HEK293T (cell line): ENCODE measurements at regions not wholly inside any gene's neighbourhood (a gene's known extent, or its start where the extent isn't known, plus 50 kb on each side); places are given as distances from the start of the nearest gene placed in this dataset.

Experiments
- CTCF ChIA-PET: fragments of 350-600 bp; formaldehyde crosslinking; extraction: SDS; loops from one replicate; lab custom pipeline; 2021; ENCODE audit warnings: antibody characterized with exemption, inconsistent platforms; lab: Yijun Ruan, JAX
- POLR2A ChIA-PET: fragments of 350-600 bp; formaldehyde crosslinking; extraction: SDS; loops from one replicate; lab custom pipeline; 2020; ENCODE audit warnings: antibody characterized with exemption, inconsistent platforms; lab: Yijun Ruan, JAX
- DNase-seq: peaks from one replicate; pipeline ENCODE4 v3.0.0; 2012; ENCODE audit warnings: mixed read lengths; ENCODE audit errors: extremely low spot score
- ARNT ChIP-seq: fragments of 450-650 bp; IDR thresholded peaks from 2 replicates; pipeline ENCODE4 v1.6.1; 2017; ENCODE audit warnings: mild to moderate bottlenecking
- BHLHE40 ChIP-seq: fragments of 450-650 bp; IDR thresholded peaks from 2 replicates; pipeline ENCODE4 v1.6.1; 2016; ENCODE audit warnings: mild to moderate bottlenecking, moderate library complexity, borderline replicate concordance
- CTBP1 ChIP-seq: fragments of 450-650 bp; IDR thresholded peaks from 2 replicates; pipeline ENCODE4 v1.6.1; 2016; ENCODE audit warnings: borderline replicate concordance
- ELF4 ChIP-seq: fragments of 450-650 bp; IDR thresholded peaks from 2 replicates; pipeline ENCODE4 v1.6.1; 2017; ENCODE audit warnings: antibody characterized with exemption
- FOXA1 ChIP-seq: fragments of 450-650 bp; IDR thresholded peaks from 2 replicates; pipeline ENCODE4 v1.6.1; 2016; ENCODE audit warnings: mild to moderate bottlenecking
- FOXK2 ChIP-seq: fragments of 450-650 bp; IDR thresholded peaks from 2 replicates; pipeline ENCODE4 v1.6.1; 2016; ENCODE audit warnings: mild to moderate bottlenecking
- FOXM1 ChIP-seq: fragments of 450-650 bp; IDR thresholded peaks from 2 replicates; pipeline ENCODE4 v1.6.1; 2017; ENCODE audit warnings: mild to moderate bottlenecking, borderline replicate concordance
- HDGF ChIP-seq: fragments of 450-650 bp; IDR thresholded peaks from 2 replicates; pipeline ENCODE4 v1.6.1; 2017; ENCODE audit warnings: antibody characterized with exemption, borderline replicate concordance
- L3MBTL2 ChIP-seq: fragments of 450-650 bp; conservative IDR thresholded peaks from 2 replicates; pipeline ENCODE4 v1.6.1; 2016; ENCODE audit warnings: mild to moderate bottlenecking
- LEF1 ChIP-seq: fragments of 450-650 bp; IDR thresholded peaks from 2 replicates; pipeline ENCODE4 v1.6.1; 2017; ENCODE audit warnings: mild to moderate bottlenecking, borderline replicate concordance
- NFRKB ChIP-seq: fragments of 450-650 bp; IDR thresholded peaks from 2 replicates; pipeline ENCODE4 v1.6.1; 2016; ENCODE audit warnings: mild to moderate bottlenecking, moderate library complexity
- PKNOX1 ChIP-seq: fragments of 450-650 bp; IDR thresholded peaks from 2 replicates; pipeline ENCODE4 v1.6.1; 2016
- SP1 ChIP-seq: fragments of 450-650 bp; IDR thresholded peaks from 2 replicates; pipeline ENCODE4 v1.6.1; 2017
- SUZ12 ChIP-seq: fragments of 450-650 bp; IDR thresholded peaks from 2 replicates; pipeline ENCODE4 v1.6.1; 2016; ENCODE audit warnings: mild to moderate bottlenecking
- TARDBP ChIP-seq: fragments of 450-650 bp; IDR thresholded peaks from 2 replicates; pipeline ENCODE4 v1.6.1; 2016
- ZNF384 ChIP-seq: fragments of 450-650 bp; IDR thresholded peaks from 2 replicates; pipeline ENCODE4 v1.6.1; 2016

- ChIA-PET POLR2A (no interaction called here), CTCF (no interaction called here)
- TF ChIP-seq SUZ12 (no peak), PKNOX1 (no peak), ELF4 (no peak), ZNF384 (no peak), L3MBTL2 (no peak)
- no peak for DNase-seq
These were observed 162.0 kb downstream of the TRAM1L1 start for GRCh38 chr4:116923389-116923788.

- CTCF ChIA-PET, result no interaction called here
- TF ChIP-seq FOXA1 (no peak), SUZ12 (no peak), BHLHE40 (no peak), PKNOX1 (no peak), ELF4 (no peak), FOXK2 (no peak), ARNT (no peak), ZNF384 (no peak), CTBP1 (no peak), FOXM1 (no peak), NFRKB (no peak)
- POLR2A ChIA-PET, result no interaction called here
- DNase-seq, result no peak
These were observed 171.9 kb downstream of the TRAM1L1 start for GRCh38 chr4:116913451-116913850.

- no peak for DNase-seq
- ChIA-PET CTCF (no interaction called here), POLR2A (no interaction called here)
- TF ChIP-seq SUZ12 (no peak), CTBP1 (no peak), L3MBTL2 (no peak), ELF4 (no peak), TARDBP (no peak), PKNOX1 (no peak)
These were observed 178.6 kb downstream of the TRAM1L1 start for GRCh38 chr4:116906758-116907157.

- TF ChIP-seq ZNF384, result no peak
- no peak for TF ChIP-seq SP1
- no peak for TF ChIP-seq FOXM1
- TF ChIP-seq TARDBP, result no peak
- no peak for TF ChIP-seq LEF1
- no peak for TF ChIP-seq HDGF
- no peak for TF ChIP-seq ARNT
- ChIA-PET POLR2A (no interaction called here), CTCF (no interaction called here)
- DNase-seq, result no peak
These were observed 185.8 kb downstream of the TRAM1L1 start for GRCh38 chr4:116899561-116899960.

- ChIA-PET POLR2A (no interaction called here), CTCF (no interaction called here)
- no peak for DNase-seq
- TF ChIP-seq FOXK2 (no peak), TARDBP (no peak), FOXA1 (no peak), SUZ12 (no peak), LEF1 (no peak), FOXM1 (no peak), SP1 (no peak), ARNT (no peak), L3MBTL2 (no peak), HDGF (no peak), NFRKB (no peak)
These were observed 199.8 kb downstream of the TRAM1L1 start for GRCh38 chr4:116885579-116885978.

- CTCF ChIA-PET, result no interaction called here
- POLR2A ChIA-PET, result no interaction called here
- DNase-seq, result no peak
- TF ChIP-seq NFRKB, result no peak
- TF ChIP-seq TARDBP, result no peak
- TF ChIP-seq ELF4, result no peak
- TF ChIP-seq PKNOX1, result no peak
- no peak for TF ChIP-seq SP1
- TF ChIP-seq FOXK2, result no peak
- no peak for TF ChIP-seq ZNF384
- TF ChIP-seq FOXM1, result no peak
- no peak for TF ChIP-seq FOXA1
- TF ChIP-seq HDGF, result no peak
- TF ChIP-seq ARNT, result no peak
- TF ChIP-seq L3MBTL2, result no peak
- TF ChIP-seq LEF1, result no peak
These were observed 202.9 kb downstream of the TRAM1L1 start for GRCh38 chr4:116882503-116882902.

GRCh38 chr4:116881077-116881476, 204.3 kb downstream of the TRAM1L1 start:
- TF ChIP-seq SP1 (no peak), PKNOX1 (no peak), ZNF384 (no peak), ARNT (no peak), FOXA1 (no peak)
- POLR2A ChIA-PET, result no interaction called here
- DNase-seq, result no peak
- CTCF ChIA-PET, result no interaction called here
